HG03432 (cell line): ENCODE measurements at regions not wholly inside any gene's neighbourhood (a gene's known extent, or its start where the extent isn't known, plus 50 kb on each side); places are given as distances from the start of the nearest gene placed in this dataset.
"Not testable (repeated sequence)": the region's sequence is repeated elsewhere in the genome, so short reads cannot be mapped to it uniquely, and the experiment has no call there.

Source experiments
- ATAC-seq: cut with Tn5 transposase; IDR thresholded peaks from one replicate; pipeline ENCODE4 v1.9.1; 2021; ENCODE audit warnings: mild to moderate bottlenecking, moderate library complexity; ENCODE audit not compliant: unreplicated experiment

DNA sequence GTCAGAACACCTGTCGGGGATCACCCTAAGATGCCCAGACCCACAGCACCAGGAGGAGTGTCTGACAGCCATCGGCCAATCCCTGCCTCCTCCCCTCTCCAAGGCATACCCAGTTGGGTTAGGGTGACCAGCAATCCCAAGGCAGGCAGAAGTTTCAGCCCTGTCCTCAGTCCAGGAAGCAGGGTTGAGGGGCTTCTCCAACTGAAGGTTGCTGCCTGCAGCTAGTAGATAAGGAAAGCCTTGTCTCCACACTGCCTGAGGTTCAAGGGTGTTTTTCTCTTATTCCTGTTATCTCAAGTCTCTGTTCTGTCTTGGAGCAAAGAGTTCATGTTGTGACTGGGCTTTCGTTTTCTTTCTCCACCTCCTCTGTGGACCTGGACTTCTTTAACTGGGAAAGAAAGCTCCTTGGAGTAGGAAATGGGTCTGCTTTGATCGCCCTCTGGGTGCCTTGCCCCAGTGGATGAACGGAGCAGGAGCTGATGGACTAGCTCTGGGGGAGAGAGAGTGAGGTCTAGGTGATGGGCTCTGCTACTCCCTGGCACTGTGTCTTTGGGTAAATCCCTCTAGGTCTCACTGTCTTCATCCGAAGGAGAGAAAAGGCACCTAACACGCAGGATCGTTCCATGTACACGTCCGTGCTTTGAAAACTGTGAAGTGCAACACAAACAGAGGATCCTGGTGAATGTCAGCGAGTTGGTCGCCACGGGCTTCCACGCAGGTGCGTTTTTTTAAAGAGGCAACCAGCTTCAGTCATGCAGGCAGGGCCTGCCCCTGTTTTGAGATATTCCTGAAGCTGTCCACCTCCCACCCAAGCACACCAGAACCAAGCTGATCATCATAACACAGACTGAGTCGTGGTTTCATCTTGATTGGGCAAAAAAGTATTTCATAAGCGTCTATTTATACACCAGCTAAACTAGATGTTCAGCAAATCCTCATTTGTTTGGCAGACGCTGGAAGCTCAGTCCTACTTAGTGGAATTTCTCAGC, 52.5 kb upstream of the FOXN3 start:
- ATAC-seq, result no peak

DNA sequence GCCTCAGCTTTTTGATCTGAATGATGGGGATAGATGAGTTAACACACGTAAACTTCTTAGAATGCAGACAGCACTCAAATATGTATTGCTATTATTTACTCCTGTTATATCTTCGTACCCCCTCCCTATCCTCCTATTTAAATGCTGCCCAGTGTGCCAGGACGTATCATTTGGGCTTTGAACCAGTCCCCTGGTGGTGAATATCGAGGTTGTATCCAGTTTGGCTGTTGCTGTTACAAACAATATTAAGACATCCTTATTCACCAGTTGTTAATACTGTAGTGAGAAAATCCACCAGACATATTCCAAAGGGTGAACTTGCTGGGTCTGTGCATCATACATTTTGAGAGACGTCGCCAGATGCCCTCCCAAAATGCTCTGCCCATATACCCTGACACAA, 51.5 kb upstream of the FOXN3 start:
- ATAC-seq, result no peak

DNA sequence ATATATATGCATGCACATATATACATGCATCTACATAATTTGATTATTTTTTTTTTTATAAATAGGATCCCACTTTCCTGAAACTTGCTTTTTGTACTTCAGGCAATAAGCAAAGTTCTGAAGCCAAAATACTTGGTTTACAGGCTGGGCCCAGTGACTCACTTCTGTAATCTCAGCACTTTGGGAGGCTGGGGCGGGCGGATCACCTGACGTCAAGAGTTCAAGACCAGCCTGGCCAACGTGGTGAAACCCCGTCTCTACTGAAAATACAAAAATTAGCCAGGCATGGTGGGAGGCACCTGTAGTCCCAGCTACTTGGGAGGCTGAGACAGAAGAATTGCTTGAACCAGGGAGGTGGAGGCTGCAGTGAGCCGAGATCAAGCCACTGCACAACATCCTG, 51.0 kb upstream of the FOXN3 start:
- not testable (repeated sequence) for ATAC-seq

- ATAC-seq, result no peak
These were observed 49.9 kb upstream of the FOXN3 start for GRCh38 chr14:89466944-89467343.
